Lower lobe of right lung (tissue), 2 donors: ENCODE measurements at regions not wholly inside any gene's neighbourhood (a gene's known extent, or its start where the extent isn't known, plus 50 kb on each side); places are given as distances from the start of the nearest gene placed in this dataset.

Experiments used
- ATAC-seq, 2 donors: fragments of 200-7000 bp; cut with Tn5 transposase; one replicate each; pipeline ENCODE4 v1.9.1; 2020 to 2022; ENCODE audit warnings: mild to moderate bottlenecking in 2 of 2, moderate library complexity in 2 of 2
- DNase-seq: peaks from one replicate; pipeline ENCODE4 v3.0.0-alpha.2; 2020
- H3K27ac ChIP-seq: fragments of 200-600 bp; one replicate; pipeline ENCODE4 v1.8.0; 2022
- H3K27me3 ChIP-seq: fragments of 200-600 bp; one replicate; pipeline ENCODE4 v1.8.0; 2022; ENCODE audit warnings: low read depth
- H3K36me3 ChIP-seq: fragments of 200-600 bp; one replicate; pipeline ENCODE4 v1.8.0; 2022; ENCODE audit warnings: mild to moderate bottlenecking
- H3K4me1 ChIP-seq: fragments of 200-600 bp; one replicate; pipeline ENCODE4 v1.8.0; 2022
- H3K4me3 ChIP-seq: fragments of 200-600 bp; one replicate; pipeline ENCODE4 v1.8.0; 2022; ENCODE audit warnings: mild to moderate bottlenecking
- H3K9me3 ChIP-seq: fragments of 200-600 bp; one replicate; pipeline ENCODE4 v1.8.0; 2022
- CTCF ChIP-seq: fragments of 200-600 bp; IDR thresholded peaks from one replicate; pipeline ENCODE4 v1.8.0; 2022; ENCODE audit warnings: antibody characterized with exemption, mild to moderate bottlenecking
- intact Hi-C: fragments of 100-400 bp; cut with DNase I; formaldehyde crosslinking; loops from one replicate; pipeline ENCODE4 v1.11.0; 2022
- donor health status: DM: no; HTN: yes; CAD: no; lungs with severe emphysema.

- no peak overlapping the region for H3K4me3 ChIP-seq
- no peaks in the 10 kb centered on the region for H3K9me3 ChIP-seq
- no peaks in the 10 kb centered on the region for H3K36me3 ChIP-seq
- intact Hi-C loops: no loop called here
- H3K27me3 ChIP-seq: no peaks in the 10 kb centered on the region
- ATAC-seq (no peak), DNase-seq (no peak)
- H3K27ac ChIP-seq: no peak overlapping the region
- TF ChIP-seq CTCF: no peak
- H3K4me1 ChIP-seq: no peaks in the 10 kb centered on the region
Measured at GRCh38 chr2:107502539-107502938, 324.2 kb upstream of the RGPD4 start.

DNA sequence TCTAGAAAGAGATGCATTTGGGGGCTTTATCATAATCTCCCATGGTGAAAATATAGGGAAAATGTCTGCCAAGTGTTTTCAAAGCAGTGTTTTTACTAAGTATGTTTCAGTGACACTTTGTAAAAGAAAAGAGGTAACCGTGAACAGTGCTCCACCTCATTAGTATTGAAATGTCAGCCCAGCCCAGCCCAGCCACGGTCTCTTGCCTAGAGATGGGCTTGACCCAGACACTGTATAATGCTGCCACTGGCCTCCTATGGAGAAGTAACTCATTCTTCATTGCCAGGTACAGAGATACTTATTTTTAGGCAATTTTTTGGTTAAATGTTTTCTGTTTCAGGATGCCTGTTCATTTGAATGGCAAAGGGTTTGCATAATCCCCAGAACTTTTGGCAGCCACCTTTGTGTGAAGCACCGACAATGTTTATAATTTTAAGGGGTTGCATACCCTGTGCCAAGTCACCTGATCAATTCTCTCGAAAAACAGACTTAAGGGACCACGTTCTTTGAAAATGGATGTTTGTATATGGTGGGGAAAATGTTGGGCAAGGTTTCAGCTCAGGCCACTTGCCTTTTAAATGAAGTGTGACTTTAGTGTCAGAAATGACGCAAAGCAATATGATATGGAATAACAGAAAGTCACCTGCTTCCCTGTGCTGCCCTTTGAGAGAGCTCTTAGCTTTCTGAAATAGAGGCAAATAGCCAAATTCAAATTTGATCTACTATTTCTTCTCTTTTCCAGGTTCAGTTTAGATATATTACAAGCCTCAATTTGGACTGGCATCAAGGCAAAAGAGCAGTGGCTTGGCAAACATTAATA is 314.5 kb upstream of the RGPD4 start:
- Histone ChIP-seq H3K4me3 (no peak overlapping the region), H3K4me1 (no peaks in the 10 kb centered on the region), H3K27ac (no peak overlapping the region), H3K27me3 (no peaks in the 10 kb centered on the region), H3K36me3 (no peaks in the 10 kb centered on the region), H3K9me3 (no peaks in the 10 kb centered on the region)
- no peak for DNase-seq
- peak; percentile 57 to 81 for ATAC-seq
- intact Hi-C loops: no loop called here
- TF ChIP-seq CTCF: no peak

GRCh38 chr2:107525406-107525805 is 301.3 kb upstream of the RGPD4 start:
- ATAC-seq: no peak
- Histone ChIP-seq H3K36me3 (no peaks in the 10 kb centered on the region), H3K9me3 (peaks cover 4% of the 10 kb centered on the region), H3K4me3 (no peak overlapping the region), H3K27ac (no peak overlapping the region), H3K4me1 (no peaks in the 10 kb centered on the region), H3K27me3 (no peaks in the 10 kb centered on the region)
- no peak for TF ChIP-seq CTCF
- intact Hi-C loops: no loop called here
- no peak for DNase-seq

GRCh38 chr2:107529146-107529545 is 297.5 kb upstream of the RGPD4 start:
- Histone ChIP-seq H3K4me1 (no peaks in the 10 kb centered on the region), H3K9me3 (peaks cover 4% of the 10 kb centered on the region), H3K36me3 (no peaks in the 10 kb centered on the region), H3K4me3 (no peak overlapping the region), H3K27ac (no peak overlapping the region), H3K27me3 (no peaks in the 10 kb centered on the region)
- DNase-seq: no peak
- intact Hi-C loops: no loop called here
- ATAC-seq: no peak
- no peak for TF ChIP-seq CTCF

DNA sequence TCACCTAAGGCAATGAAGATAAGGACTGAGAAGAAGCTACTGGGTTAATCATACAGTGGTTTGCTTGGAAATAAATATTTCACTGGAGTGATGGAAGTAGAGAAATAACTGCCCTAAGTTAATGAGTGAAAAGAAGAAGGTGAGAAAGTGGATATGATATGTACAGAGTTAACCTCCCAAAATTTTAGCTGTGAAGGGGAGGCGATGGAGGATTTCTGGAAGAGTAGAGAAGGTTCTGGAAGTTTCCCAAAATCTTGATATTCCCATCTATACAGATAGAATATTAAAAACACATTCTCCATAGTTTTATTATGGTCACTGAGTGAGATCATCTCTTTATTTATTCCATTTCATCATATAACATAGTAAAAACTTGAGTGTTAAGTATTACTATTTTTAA is 296.6 kb upstream of the RGPD4 start:
- ATAC-seq (no peak), DNase-seq (no peak)
- H3K4me3 ChIP-seq: no peak overlapping the region
- no peak for TF ChIP-seq CTCF
- H3K27ac ChIP-seq: no peak overlapping the region
- intact Hi-C loops: no loop called here
- no peaks in the 10 kb centered on the region for H3K4me1 ChIP-seq
- no peaks in the 10 kb centered on the region for H3K36me3 ChIP-seq
- no peaks in the 10 kb centered on the region for H3K27me3 ChIP-seq
- H3K9me3 ChIP-seq: no peaks in the 10 kb centered on the region
